Upper lobe of right lung (tissue), 1 donor: ENCODE measurements at regions not wholly inside any gene's neighbourhood (a gene's known extent, or its start where the extent isn't known, plus 50 kb on each side); places are given as distances from the start of the nearest gene placed in this dataset.

Experiments
- ATAC-seq: fragments of 200-7000 bp; cut with Tn5 transposase; one replicate; pipeline ENCODE4 v1.9.1; 2020; ENCODE audit warnings: mild to moderate bottlenecking, moderate library complexity
- DNase-seq: peaks from one replicate; pipeline ENCODE4 v3.0.0-alpha.2; 2020
- H3K27ac ChIP-seq: fragments of 200-600 bp; one replicate; pipeline ENCODE4 v1.8.0; 2022
- H3K27me3 ChIP-seq: fragments of 200-600 bp; one replicate; pipeline ENCODE4 v1.8.0; 2022; ENCODE audit warnings: mild to moderate bottlenecking
- H3K36me3 ChIP-seq: fragments of 200-600 bp; one replicate; pipeline ENCODE4 v1.8.0; 2022
- H3K4me1 ChIP-seq: fragments of 200-600 bp; one replicate; pipeline ENCODE4 v1.8.0; 2022
- H3K4me3 ChIP-seq: fragments of 200-600 bp; one replicate; pipeline ENCODE4 v1.8.0; 2022; ENCODE audit warnings: mild to moderate bottlenecking
- H3K9me3 ChIP-seq: fragments of 200-600 bp; one replicate; pipeline ENCODE4 v1.8.0; 2022
- intact Hi-C: fragments of 100-400 bp; cut with DNase I; formaldehyde crosslinking; loops from one replicate; pipeline ENCODE4 v1.11.0; 2022
- TF ChIP-seq, protein P1 (sequence below): fragments of 200-600 bp; IDR thresholded peaks from one replicate; pipeline ENCODE4 v1.8.0; 2022; ENCODE audit warnings: antibody characterized with exemption
- donor health status: DM: no; HTN: yes; CAD: no; lungs with severe emphysema.

DNA sequence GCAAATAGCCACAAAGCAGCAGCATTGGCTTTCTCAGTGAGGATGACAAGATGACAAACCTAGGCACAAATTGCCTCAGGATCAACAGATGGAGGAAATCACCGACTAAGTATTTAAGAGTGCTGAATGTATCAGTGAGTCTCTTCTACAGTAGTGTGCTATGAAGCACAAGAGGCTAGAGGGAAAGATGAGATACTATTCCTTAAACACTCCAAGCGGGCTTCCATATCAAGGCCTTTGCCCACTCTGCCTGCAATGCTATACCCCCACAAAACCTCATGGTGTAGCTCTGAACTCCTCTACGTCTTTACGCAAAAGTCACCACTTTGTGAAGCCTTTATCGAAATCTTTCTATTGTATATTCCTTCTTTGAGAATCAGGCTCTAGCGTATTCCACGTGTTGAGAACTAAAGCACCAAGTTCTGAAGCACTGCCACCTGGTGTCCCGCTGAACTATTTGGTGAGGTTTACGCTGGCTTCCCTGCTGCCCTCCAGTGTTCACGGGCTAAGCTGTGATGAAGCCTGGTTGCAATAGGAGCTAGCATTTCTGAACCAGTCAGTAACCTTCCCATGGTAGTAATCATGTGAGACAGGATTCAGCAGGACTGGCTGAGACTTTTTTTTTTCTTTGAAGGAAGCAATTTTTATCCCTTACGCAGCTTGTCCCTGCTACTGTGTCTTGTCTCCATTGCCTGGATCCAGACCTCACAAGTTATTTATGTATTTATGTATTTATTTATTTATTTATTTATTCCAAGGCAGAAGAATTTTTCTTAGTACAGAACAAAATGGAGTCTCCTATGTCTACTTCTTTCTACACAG, 426.5 kb upstream of the OR4E1 start:
- DNase-seq (no peak), ATAC-seq (peak; percentile 88)
- Histone ChIP-seq H3K9me3 (no peaks in the 10 kb centered on the region), H3K4me3 (no peak overlapping the region), H3K27me3 (no peaks in the 10 kb centered on the region), H3K36me3 (no peaks in the 10 kb centered on the region), H3K4me1 (no peaks in the 10 kb centered on the region), H3K27ac (no peak overlapping the region)
- intact Hi-C loops: no loop called here
- TF ChIP-seq, protein P1, sequence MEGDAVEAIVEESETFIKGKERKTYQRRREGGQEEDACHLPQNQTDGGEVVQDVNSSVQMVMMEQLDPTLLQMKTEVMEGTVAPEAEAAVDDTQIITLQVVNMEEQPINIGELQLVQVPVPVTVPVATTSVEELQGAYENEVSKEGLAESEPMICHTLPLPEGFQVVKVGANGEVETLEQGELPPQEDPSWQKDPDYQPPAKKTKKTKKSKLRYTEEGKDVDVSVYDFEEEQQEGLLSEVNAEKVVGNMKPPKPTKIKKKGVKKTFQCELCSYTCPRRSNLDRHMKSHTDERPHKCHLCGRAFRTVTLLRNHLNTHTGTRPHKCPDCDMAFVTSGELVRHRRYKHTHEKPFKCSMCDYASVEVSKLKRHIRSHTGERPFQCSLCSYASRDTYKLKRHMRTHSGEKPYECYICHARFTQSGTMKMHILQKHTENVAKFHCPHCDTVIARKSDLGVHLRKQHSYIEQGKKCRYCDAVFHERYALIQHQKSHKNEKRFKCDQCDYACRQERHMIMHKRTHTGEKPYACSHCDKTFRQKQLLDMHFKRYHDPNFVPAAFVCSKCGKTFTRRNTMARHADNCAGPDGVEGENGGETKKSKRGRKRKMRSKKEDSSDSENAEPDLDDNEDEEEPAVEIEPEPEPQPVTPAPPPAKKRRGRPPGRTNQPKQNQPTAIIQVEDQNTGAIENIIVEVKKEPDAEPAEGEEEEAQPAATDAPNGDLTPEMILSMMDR: peak; percentile 62

DNA sequence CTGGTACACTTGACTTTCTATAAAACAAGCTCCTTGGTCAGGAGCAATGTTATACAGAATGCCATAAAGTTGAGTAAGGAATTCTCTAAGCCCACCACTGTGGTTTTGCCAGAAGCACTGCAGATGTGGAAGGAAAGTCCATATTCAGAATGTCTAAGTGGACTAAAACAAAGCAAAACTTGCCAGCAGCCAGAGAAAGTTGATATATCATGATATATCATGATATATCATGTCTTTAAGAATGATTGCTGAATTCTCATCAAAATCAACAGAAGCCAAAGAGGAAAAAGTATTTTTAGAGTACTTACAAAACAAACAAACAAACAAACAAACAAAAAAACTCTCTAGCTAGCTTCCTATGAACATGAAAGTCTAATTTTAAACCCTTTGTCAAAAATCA, 424.8 kb upstream of the OR4E1 start:
- no peak overlapping the region for H3K27ac ChIP-seq
- H3K4me3 ChIP-seq: no peak overlapping the region
- TF ChIP-seq, protein P1: no peak
- no peaks in the 10 kb centered on the region for H3K4me1 ChIP-seq
- H3K27me3 ChIP-seq: no peaks in the 10 kb centered on the region
- intact Hi-C loops: no loop called here
- no peaks in the 10 kb centered on the region for H3K9me3 ChIP-seq
- no peak for ATAC-seq
- no peaks in the 10 kb centered on the region for H3K36me3 ChIP-seq
- DNase-seq: no peak

DNA sequence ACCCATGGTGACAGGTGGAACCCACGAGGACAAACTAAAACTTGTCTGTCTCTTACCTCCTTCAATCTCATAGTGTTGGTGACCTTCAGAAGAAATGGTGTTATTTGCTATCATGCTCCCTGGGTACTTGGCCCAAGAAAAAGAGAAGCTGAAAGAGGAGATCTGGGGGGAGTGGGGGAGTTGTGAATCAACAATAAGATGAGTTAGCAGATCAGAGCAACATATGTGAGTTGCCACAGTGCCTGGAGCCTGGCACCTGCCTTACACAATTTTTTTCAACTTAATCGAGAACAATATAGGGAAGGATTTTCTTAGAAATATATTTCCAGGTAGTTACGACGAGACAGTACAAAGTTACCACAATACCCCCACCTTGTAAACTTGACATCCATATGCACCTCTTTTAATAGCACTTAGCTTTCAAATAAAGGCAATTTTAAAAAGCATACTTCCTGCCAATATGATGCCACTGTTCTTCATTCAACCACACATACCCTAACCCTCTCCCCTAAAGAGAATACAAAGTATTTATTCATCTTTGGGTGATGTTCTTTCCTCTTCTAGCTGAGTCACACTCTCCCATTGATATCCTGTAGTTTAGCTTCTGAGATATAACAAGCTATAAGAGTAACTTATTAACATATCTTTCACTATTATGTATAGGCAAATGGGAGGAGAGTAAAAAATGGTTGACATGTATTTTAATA, 424.1 kb upstream of the OR4E1 start:
- Histone ChIP-seq H3K27me3 (no peaks in the 10 kb centered on the region), H3K36me3 (no peaks in the 10 kb centered on the region), H3K9me3 (no peaks in the 10 kb centered on the region), H3K27ac (no peak overlapping the region), H3K4me3 (no peak overlapping the region), H3K4me1 (no peaks in the 10 kb centered on the region)
- DNase-seq (no peak), ATAC-seq (no peak)
- intact Hi-C loops: no loop called here
- TF ChIP-seq, protein P1: no peak

DNA sequence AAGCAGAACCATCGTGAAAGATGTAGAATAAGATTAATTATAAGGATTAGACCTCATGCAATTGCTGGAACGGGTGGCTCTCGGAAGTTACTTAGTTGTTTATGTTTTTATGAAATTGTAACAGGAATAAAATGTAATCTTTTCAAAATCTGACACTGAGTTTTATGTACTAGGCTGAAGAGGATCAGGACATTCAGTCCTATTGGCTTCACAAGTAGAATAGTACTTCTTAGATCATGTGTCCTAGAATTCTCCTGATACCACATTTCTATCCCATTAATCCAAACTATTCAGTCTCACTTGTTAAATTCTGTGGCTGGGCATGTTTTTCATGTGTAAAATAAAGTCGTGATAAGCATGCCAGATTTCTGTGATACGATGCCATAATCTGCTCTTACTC, 423.5 kb upstream of the OR4E1 start:
- TF ChIP-seq, protein P1: no peak
- intact Hi-C loops: no loop called here
- no peaks in the 10 kb centered on the region for H3K27me3 ChIP-seq
- H3K9me3 ChIP-seq: no peaks in the 10 kb centered on the region
- H3K4me3 ChIP-seq: no peak overlapping the region
- no peaks in the 10 kb centered on the region for H3K4me1 ChIP-seq
- H3K36me3 ChIP-seq: no peaks in the 10 kb centered on the region
- DNase-seq (no peak), ATAC-seq (no peak)
- H3K27ac ChIP-seq: no peak overlapping the region

DNA sequence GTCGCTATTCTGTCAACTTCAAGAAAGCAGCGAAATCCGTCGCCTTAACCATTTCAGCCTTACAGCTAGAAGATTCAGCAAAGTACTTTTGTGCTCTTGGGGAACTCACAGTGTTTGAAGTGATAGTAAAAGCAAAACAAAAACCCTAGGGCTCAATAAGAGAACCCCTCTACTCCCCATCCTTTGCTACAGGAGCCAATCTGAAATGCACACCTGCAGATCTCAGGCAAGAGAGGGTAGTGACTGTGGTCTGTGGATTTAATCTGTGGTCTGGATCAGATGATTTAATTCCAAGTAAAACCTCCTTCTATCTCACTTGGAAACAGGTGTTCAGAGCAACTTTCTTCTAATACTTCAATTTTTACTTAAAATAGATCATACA, 422.9 kb upstream of the OR4E1 start:
- ATAC-seq (no peak), DNase-seq (no peak)
- Histone ChIP-seq H3K4me1 (no peaks in the 10 kb centered on the region), H3K9me3 (no peaks in the 10 kb centered on the region), H3K27ac (no peak overlapping the region), H3K36me3 (no peaks in the 10 kb centered on the region), H3K27me3 (no peaks in the 10 kb centered on the region), H3K4me3 (no peak overlapping the region)
- TF ChIP-seq, protein P1: no peak
- intact Hi-C loops: no loop called here
